GM23338 (cell line): ENCODE measurements at regions not wholly inside any gene's neighbourhood (a gene's known extent, or its start where the extent isn't known, plus 50 kb on each side); places are given as distances from the start of the nearest gene placed in this dataset.

ENCODE experiments used
- ATAC-seq: fragments of 200-7000 bp; cut with Tn5 transposase; 3 replicates; pipeline ENCODE4 v1.9.1; 2020
- DNase-seq: peaks from one replicate; pipeline ENCODE4 v3.0.0-alpha.2; 2015; ENCODE audit warnings: low spot score
- H2AFZ ChIP-seq: fragments of 200-600 bp; sonication (generic); 2 replicates; pipeline ENCODE4 v1.8.0; 2016; ENCODE audit warnings: antibody characterized with exemption, mild to moderate bottlenecking, moderate library complexity
- H3F3A ChIP-seq: fragments of 200-600 bp; sonication (generic); replicated peaks from 2 replicates; pipeline ENCODE4 v1.8.0; 2017; ENCODE audit warnings: antibody characterized with exemption, mixed run types, low read depth
- H3K27ac ChIP-seq: fragments of 200-600 bp; sonication (generic); 2 replicates; pipeline ENCODE4 v1.6.1; 2016; ENCODE audit warnings: low read depth
- H3K27me3 ChIP-seq: fragments of 200-600 bp; sonication (generic); 2 replicates; pipeline ENCODE4 v1.8.0; 2016; ENCODE audit warnings: mild to moderate bottlenecking, mixed run types, moderate library complexity; ENCODE audit not compliant: insufficient read depth
- H3K36me3 ChIP-seq: fragments of 200-600 bp; sonication (generic); 2 replicates; pipeline ENCODE4 v1.8.0; 2016; ENCODE audit warnings: mild to moderate bottlenecking; ENCODE audit not compliant: insufficient read depth
- H3K4me1 ChIP-seq: fragments of 200-600 bp; sonication (generic); 2 replicates; pipeline ENCODE4 v1.8.0; 2016; ENCODE audit warnings: mild to moderate bottlenecking, moderate library complexity; ENCODE audit not compliant: insufficient read depth
- H3K4me2 ChIP-seq: fragments of 200-600 bp; sonication (generic); 2 replicates; pipeline ENCODE4 v1.7.1; 2017; ENCODE audit warnings: mixed run types
- H3K4me3 ChIP-seq: fragments of 200-600 bp; sonication (generic); 2 replicates; pipeline ENCODE4 v1.6.1; 2016; ENCODE audit warnings: mixed run types
- H3K79me2 ChIP-seq: fragments of 200-600 bp; sonication (generic); replicated peaks from 2 replicates; pipeline ENCODE4 v1.8.0; 2017; ENCODE audit warnings: mild to moderate bottlenecking; ENCODE audit not compliant: insufficient read depth
- H3K9me2 ChIP-seq: fragments of 200-600 bp; sonication (generic); 2 replicates; pipeline ENCODE4 v1.8.0; 2017; ENCODE audit not compliant: insufficient read depth
- H4K20me1 ChIP-seq: fragments of 200-600 bp; sonication (generic); replicated peaks from 2 replicates; pipeline ENCODE4 v1.8.0; 2017; ENCODE audit warnings: mild to moderate bottlenecking; ENCODE audit not compliant: insufficient read depth
- H3K27ac Mint-ChIP-seq: 2 replicates; pipeline ENCODE4 v1.8.0; 2020; ENCODE audit warnings: inconsistent platforms, mild to moderate bottlenecking, moderate library complexity, mixed read lengths
- H3K27me3 Mint-ChIP-seq: 3 replicates; pipeline ENCODE4 v1.8.0; 2022; ENCODE audit warnings: low read depth, mild to moderate bottlenecking, moderate library complexity, mixed read lengths, inconsistent platforms; ENCODE audit not compliant: insufficient read depth, poor library complexity
- H3K36me3 Mint-ChIP-seq: 3 replicates; pipeline ENCODE4 v1.8.0; 2021; ENCODE audit warnings: low read depth, mild to moderate bottlenecking, inconsistent platforms, moderate library complexity, mixed read lengths
- H3K4me1 Mint-ChIP-seq: 3 replicates; pipeline ENCODE4 v1.8.0; 2020; ENCODE audit warnings: mild to moderate bottlenecking, inconsistent platforms, mixed read lengths
- H3K4me3 Mint-ChIP-seq: 3 replicates; pipeline ENCODE4 v1.8.0; 2021; ENCODE audit warnings: moderate library complexity, mild to moderate bottlenecking, inconsistent platforms, mixed read lengths
- H3K9me3 Mint-ChIP-seq: 3 replicates; pipeline ENCODE4 v1.8.0; 2020; ENCODE audit warnings: moderate library complexity, mild to moderate bottlenecking, inconsistent platforms, mixed read lengths
- CREB1 ChIP-seq: fragments of 250-450 bp; sonication (Bioruptor Pico); IDR thresholded peaks from 2 replicates; pipeline ENCODE4 v1.5.0; 2020; ENCODE audit warnings: low read depth, mild to moderate bottlenecking, moderate library complexity
- EZH2 ChIP-seq: fragments of 200-600 bp; sonication (generic); IDR thresholded peaks from one replicate; pipeline ENCODE4 v1.8.0; 2017; ENCODE audit warnings: antibody characterized with exemption, mild to moderate bottlenecking, low read depth; ENCODE audit not compliant: unreplicated experiment
- EZH2phosphoT487 ChIP-seq: fragments of 200-600 bp; sonication (generic); IDR thresholded peaks from one replicate; pipeline ENCODE4 v1.8.1; 2018; ENCODE audit warnings: antibody characterized with exemption; ENCODE audit not compliant: unreplicated experiment
- JUNB ChIP-seq: IDR thresholded peaks from one replicate; pipeline ENCODE4 v1.6.1; 2016; ENCODE audit warnings: antibody characterized with exemption; ENCODE audit not compliant: unreplicated experiment
- NANOG ChIP-seq: IDR thresholded peaks from 2 replicates; pipeline ENCODE4 v1.6.1; 2016; ENCODE audit warnings: antibody characterized with exemption, borderline replicate concordance
- POLR2AphosphoS5 ChIP-seq: IDR thresholded peaks from 2 replicates; pipeline ENCODE4 v1.6.1; 2016; ENCODE audit warnings: antibody characterized with exemption, low read depth
- STAT1 ChIP-seq: IDR thresholded peaks from one replicate; pipeline ENCODE4 v1.6.1; 2016; ENCODE audit warnings: antibody characterized with exemption; ENCODE audit not compliant: unreplicated experiment
- ZNF114 ChIP-seq: fragments of 250-450 bp; sonication (Bioruptor Pico); IDR thresholded peaks from 2 replicates; pipeline ENCODE4 v1.5.0; 2020; ENCODE audit warnings: mild to moderate bottlenecking, moderate library complexity
- ZNF331 ChIP-seq: fragments of 250-450 bp; sonication (Bioruptor Pico); IDR thresholded peaks from 2 replicates; pipeline ENCODE4 v1.5.0; 2020; ENCODE audit warnings: low read depth, mild to moderate bottlenecking, moderate library complexity
- TF ChIP-seq, protein P1 (sequence below): fragments of 250-450 bp; sonication (Bioruptor Pico); IDR thresholded peaks from 2 replicates; pipeline ENCODE4 v1.5.0; 2020; ENCODE audit warnings: mild to moderate bottlenecking, moderate library complexity
- TF ChIP-seq, protein P2 (sequence below): IDR thresholded peaks from 2 replicates; pipeline ENCODE4 v1.6.1; 2016; ENCODE audit warnings: antibody characterized with exemption
- TF ChIP-seq, protein P3 (sequence below), 2 experiments: fragments of 200-600 bp in 1 of 2; sonication (generic) in 1 of 2; conservative IDR thresholded peaks; 2 replicates each; pipeline versions ENCODE4 v1.5.1 to v1.6.1; 2016 to 2017; ENCODE audit warnings: antibody characterized with exemption in 2 of 2, low read depth in 2 of 2, mild to moderate bottlenecking in 2 of 2, moderate library complexity in 1 of 2
- TF ChIP-seq, protein P4 (sequence below): IDR thresholded peaks from one replicate; pipeline ENCODE4 v1.6.1; 2018; ENCODE audit warnings: antibody characterized with exemption; ENCODE audit not compliant: unreplicated experiment

DNA sequence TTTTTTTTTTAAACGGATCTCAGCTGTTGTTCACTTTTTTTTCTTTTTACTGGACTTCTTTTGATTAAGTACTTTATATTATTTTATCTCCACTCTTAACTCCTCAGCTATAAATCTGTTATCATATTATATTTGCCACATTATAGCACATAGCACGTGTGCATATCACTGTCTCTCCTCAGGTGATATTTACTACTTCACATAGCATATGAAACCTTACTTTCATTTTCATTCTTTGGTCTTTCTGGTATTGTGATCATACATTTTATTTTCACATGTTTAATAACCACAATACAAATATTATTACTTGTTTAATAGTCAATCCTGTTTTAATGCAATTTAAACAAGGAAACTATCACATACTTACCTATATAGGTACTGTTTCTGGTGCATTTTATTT is 993.1 kb upstream of the TMEFF2 start:
- no peaks in the 10 kb centered on the region for H3K79me2 ChIP-seq
- H4K20me1 ChIP-seq = no peaks in the 10 kb centered on the region
- Mint-ChIP-seq H3K36me3 (no peaks in the 10 kb centered on the region), H3K4me3 (no peak overlapping the region), H3K27me3 (no peaks in the 10 kb centered on the region), H3K9me3 (no peaks in the 10 kb centered on the region), H3K27ac (no peak overlapping the region), H3K4me1 (peaks cover 4% of the 10 kb centered on the region; the same call in 2 of the 3 replicates)
- TF ChIP-seq, protein P1, sequence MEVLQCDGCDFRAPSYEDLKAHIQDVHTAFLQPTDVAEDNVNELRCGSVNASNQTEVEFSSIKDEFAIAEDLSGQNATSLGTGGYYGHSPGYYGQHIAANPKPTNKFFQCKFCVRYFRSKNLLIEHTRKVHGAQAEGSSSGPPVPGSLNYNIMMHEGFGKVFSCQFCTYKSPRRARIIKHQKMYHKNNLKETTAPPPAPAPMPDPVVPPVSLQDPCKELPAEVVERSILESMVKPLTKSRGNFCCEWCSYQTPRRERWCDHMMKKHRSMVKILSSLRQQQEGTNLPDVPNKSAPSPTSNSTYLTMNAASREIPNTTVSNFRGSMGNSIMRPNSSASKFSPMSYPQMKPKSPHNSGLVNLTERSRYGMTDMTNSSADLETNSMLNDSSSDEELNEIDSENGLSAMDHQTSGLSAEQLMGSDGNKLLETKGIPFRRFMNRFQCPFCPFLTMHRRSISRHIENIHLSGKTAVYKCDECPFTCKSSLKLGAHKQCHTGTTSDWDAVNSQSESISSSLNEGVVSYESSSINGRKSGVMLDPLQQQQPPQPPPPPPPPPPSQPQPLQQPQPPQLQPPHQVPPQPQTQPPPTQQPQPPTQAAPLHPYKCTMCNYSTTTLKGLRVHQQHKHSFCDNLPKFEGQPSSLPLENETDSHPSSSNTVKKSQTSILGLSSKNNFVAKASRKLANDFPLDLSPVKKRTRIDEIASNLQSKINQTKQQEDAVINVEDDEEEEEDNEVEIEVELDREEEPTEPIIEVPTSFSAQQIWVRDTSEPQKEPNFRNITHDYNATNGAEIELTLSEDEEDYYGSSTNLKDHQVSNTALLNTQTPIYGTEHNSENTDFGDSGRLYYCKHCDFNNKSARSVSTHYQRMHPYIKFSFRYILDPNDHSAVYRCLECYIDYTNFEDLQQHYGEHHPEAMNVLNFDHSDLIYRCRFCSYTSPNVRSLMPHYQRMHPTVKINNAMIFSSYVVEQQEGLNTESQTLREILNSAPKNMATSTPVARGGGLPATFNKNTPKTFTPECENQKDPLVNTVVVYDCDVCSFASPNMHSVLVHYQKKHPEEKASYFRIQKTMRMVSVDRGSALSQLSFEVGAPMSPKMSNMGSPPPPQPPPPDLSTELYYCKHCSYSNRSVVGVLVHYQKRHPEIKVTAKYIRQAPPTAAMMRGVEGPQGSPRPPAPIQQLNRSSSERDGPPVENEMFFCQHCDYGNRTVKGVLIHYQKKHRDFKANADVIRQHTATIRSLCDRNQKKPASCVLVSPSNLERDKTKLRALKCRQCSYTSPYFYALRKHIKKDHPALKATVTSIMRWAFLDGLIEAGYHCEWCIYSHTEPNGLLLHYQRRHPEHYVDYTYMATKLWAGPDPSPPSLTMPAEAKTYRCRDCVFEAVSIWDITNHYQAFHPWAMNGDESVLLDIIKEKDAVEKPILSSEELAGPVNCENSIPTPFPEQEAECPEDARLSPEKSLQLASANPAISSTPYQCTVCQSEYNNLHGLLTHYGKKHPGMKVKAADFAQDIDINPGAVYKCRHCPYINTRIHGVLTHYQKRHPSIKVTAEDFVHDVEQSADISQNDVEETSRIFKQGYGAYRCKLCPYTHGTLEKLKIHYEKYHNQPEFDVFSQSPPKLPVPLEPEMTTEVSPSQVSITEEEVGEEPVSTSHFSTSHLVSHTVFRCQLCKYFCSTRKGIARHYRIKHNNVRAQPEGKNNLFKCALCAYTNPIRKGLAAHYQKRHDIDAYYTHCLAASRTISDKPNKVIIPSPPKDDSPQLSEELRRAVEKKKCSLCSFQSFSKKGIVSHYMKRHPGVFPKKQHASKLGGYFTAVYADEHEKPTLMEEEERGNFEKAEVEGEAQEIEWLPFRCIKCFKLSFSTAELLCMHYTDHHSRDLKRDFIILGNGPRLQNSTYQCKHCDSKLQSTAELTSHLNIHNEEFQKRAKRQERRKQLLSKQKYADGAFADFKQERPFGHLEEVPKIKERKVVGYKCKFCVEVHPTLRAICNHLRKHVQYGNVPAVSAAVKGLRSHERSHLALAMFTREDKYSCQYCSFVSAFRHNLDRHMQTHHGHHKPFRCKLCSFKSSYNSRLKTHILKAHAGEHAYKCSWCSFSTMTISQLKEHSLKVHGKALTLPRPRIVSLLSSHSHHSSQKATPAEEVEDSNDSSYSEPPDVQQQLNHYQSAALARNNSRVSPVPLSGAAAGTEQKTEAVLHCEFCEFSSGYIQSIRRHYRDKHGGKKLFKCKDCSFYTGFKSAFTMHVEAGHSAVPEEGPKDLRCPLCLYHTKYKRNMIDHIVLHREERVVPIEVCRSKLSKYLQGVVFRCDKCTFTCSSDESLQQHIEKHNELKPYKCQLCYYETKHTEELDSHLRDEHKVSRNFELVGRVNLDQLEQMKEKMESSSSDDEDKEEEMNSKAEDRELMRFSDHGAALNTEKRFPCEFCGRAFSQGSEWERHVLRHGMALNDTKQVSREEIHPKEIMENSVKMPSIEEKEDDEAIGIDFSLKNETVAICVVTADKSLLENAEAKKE (CRISPR knock-in tag) = no peak
- TF ChIP-seq STAT1 (no peak), EZH2 (no peak), ZNF331 (no peak), NANOG (no peak), CREB1 (CRISPR knock-in tag) (no peak), ZNF114 (CRISPR knock-in tag) (no peak), POLR2AphosphoS5 (no peak), JUNB (no peak), EZH2phosphoT487 (no peak)
- TF ChIP-seq, protein P2, sequence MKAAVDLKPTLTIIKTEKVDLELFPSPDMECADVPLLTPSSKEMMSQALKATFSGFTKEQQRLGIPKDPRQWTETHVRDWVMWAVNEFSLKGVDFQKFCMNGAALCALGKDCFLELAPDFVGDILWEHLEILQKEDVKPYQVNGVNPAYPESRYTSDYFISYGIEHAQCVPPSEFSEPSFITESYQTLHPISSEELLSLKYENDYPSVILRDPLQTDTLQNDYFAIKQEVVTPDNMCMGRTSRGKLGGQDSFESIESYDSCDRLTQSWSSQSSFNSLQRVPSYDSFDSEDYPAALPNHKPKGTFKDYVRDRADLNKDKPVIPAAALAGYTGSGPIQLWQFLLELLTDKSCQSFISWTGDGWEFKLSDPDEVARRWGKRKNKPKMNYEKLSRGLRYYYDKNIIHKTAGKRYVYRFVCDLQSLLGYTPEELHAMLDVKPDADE = no peak
- TF ChIP-seq, protein P3, sequence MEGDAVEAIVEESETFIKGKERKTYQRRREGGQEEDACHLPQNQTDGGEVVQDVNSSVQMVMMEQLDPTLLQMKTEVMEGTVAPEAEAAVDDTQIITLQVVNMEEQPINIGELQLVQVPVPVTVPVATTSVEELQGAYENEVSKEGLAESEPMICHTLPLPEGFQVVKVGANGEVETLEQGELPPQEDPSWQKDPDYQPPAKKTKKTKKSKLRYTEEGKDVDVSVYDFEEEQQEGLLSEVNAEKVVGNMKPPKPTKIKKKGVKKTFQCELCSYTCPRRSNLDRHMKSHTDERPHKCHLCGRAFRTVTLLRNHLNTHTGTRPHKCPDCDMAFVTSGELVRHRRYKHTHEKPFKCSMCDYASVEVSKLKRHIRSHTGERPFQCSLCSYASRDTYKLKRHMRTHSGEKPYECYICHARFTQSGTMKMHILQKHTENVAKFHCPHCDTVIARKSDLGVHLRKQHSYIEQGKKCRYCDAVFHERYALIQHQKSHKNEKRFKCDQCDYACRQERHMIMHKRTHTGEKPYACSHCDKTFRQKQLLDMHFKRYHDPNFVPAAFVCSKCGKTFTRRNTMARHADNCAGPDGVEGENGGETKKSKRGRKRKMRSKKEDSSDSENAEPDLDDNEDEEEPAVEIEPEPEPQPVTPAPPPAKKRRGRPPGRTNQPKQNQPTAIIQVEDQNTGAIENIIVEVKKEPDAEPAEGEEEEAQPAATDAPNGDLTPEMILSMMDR (conservative IDR thresholded peaks at IDR 0.05; ENCODE audit: low read depth in 2 of 2) = no peak
- TF ChIP-seq, protein P4, sequence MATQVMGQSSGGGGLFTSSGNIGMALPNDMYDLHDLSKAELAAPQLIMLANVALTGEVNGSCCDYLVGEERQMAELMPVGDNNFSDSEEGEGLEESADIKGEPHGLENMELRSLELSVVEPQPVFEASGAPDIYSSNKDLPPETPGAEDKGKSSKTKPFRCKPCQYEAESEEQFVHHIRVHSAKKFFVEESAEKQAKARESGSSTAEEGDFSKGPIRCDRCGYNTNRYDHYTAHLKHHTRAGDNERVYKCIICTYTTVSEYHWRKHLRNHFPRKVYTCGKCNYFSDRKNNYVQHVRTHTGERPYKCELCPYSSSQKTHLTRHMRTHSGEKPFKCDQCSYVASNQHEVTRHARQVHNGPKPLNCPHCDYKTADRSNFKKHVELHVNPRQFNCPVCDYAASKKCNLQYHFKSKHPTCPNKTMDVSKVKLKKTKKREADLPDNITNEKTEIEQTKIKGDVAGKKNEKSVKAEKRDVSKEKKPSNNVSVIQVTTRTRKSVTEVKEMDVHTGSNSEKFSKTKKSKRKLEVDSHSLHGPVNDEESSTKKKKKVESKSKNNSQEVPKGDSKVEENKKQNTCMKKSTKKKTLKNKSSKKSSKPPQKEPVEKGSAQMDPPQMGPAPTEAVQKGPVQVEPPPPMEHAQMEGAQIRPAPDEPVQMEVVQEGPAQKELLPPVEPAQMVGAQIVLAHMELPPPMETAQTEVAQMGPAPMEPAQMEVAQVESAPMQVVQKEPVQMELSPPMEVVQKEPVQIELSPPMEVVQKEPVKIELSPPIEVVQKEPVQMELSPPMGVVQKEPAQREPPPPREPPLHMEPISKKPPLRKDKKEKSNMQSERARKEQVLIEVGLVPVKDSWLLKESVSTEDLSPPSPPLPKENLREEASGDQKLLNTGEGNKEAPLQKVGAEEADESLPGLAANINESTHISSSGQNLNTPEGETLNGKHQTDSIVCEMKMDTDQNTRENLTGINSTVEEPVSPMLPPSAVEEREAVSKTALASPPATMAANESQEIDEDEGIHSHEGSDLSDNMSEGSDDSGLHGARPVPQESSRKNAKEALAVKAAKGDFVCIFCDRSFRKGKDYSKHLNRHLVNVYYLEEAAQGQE = no peak
- no peak overlapping the region for H3K4me3 ChIP-seq
- H3K27ac ChIP-seq = no peak overlapping the region
- H3K4me2 ChIP-seq = no peak overlapping the region
- H2AFZ ChIP-seq = no peak overlapping the region
- no peaks in the 10 kb centered on the region for H3K27me3 ChIP-seq
- no peaks in the 10 kb centered on the region for H3K36me3 ChIP-seq
- ATAC-seq (no peak), DNase-seq (no peak)
- no peaks in the 10 kb centered on the region; the same call in 1 of the 2 replicates for H3K4me1 ChIP-seq
- no peaks in the 10 kb centered on the region for H3F3A ChIP-seq
- no peaks in the 10 kb centered on the region for H3K9me2 ChIP-seq
